NCI-H2171 treated with DMSO at 0.1 percent for 48 hours (cell line): ENCODE measurements at regions not wholly inside any gene's neighbourhood (a gene's known extent, or its start where the extent isn't known, plus 50 kb on each side); places are given as distances from the start of the nearest gene placed in this dataset.
"Not testable (repeated sequence)": the region's sequence is repeated elsewhere in the genome, so short reads cannot be mapped to it uniquely, and the experiment has no call there.

Experiments used
- DNase-seq: peaks from one replicate; lab custom pipeline; 2025; lab: John Stamatoyannopoulos, UW

DNA sequence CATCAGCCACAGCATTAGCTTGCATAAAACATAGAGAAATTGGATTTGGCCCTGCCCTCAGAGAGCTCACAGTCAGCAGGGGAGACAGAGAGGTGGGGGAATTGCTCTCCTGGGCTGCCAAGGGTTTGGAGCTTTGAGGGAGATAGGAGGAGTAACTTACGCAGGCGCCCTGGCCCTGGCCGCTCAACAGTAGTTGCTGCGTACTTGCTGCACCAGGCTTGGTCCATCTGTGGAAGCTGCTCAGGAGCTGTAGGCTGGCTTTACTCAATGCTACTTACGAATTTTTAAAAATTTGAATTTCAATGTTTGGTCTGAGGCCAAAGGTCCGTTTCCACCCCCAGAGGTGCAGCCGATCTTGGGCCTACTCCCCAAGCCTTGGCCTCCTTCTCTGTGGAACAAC lies 83.3 kb downstream of the CPZ start:
- no peak for DNase-seq

DNA sequence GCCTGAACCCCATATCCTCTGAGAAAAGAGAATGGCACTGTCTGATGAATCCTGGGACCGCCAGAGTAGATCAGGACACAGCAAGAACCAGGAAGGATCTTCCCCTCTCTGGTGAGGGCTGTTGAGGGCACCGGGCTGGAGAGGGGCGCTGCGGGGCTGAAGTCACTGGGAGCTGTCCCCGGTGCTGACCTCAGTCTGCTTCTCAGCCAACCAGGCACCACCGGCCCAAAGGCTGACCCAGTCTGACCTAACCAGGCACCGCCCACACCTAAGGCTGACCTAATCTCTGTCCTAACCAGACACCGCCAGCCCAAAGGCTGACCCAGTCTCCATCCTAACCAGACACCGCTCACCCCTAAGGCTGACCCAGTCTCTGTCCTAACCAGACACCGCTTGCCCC lies 82.8 kb downstream of the CPZ start:
- no peak for DNase-seq

DNA sequence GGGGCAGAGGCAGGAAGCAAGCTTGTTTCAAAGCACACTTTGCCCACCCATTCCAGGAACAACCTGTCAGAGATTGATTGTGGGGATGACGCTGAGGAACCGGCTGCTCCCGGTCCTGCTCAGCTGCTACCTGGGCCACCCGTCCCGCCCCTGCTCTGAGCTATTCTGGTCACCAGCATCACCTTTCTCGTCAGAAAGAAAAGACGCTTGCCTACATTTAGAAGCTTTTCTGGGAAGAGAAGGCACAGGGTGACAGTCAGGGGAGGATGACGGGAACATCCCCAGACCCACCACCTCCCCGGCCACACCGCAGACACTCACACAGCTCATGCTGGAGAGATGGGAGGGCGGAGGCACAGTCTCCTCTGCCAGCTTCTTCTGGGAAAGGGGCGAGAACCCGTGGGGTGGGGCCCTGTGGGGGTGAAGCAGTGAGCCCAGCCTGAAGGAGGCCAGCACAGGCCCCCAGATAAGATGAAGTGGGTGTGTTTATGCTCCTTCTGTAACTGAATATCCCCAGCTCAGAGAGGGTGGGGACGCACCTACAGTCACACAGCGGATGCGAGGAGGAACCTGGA lies 81.8 kb downstream of the CPZ start:
- no peak for DNase-seq

DNA sequence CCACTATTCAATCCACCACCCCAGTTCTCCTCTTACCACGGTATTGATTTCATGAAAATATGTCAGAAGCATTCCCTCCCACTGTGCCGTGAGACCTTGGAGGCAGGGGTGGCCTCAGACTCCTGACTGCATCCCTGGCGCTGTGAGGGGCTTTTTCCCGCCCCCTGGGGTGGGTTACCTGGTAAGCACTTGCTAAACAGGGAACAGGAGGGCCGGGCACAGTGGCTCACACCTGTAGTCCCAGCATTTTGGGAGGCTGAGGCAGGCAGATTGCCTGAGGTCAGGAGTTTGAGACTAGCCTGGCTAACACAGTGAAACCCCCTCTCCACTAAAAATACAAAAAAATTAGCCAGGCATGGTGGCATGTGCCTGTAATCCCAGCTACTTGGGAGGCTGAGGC lies 80.5 kb downstream of the CPZ start:
- not testable (repeated sequence) for DNase-seq

DNA sequence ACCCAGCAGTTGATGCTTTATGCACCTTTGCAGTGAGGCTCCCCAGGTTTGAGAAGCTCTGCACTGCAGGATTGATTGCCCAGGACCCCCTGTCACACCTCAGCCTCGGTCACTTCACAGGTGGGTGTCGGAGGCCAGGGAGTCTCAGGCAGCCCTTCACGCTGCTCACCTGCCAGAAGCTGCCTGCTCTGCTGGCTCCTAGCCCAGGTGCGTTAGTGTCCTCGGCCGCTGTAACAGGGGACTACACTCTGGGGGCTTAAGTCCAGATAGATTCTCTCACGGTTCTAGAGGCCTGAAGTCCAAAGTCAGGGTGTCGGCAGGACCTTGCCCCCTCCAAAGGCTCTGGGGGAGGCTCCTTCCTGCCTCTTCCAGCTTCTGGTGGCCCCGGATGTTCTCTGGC lies 79.9 kb downstream of the CPZ start:
- no peak for DNase-seq

DNA sequence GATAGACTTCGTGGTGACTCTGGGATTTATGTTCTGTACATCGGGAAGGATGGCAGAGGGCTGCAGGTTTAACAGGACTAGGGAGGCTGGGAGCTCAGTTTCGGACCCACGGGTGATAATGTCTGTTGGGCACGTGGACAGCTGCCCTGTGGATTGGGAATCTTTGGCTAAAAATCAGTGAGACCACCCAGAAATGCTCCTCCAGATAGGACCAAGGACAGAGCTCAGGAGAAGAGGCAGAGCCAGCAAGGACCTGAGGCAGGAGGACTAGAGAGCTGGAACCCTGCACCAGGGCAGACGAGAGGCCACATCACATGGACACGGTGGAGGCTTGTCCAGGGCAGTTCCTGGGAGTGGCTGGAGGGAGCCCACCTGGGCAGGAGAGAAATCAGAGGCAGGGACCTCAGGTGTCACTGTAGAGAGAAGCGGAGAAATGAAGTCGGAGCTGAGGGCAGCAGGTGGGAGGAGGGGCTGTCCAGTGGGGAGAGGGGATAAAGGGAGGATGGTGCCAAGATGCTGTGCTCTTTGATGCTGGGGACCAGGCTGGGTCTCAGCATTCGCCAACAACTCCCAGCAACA lies 79.2 kb downstream of the CPZ start:
- DNase-seq, result no peak
